NAMALWA (cell line): ENCODE measurements at regions not wholly inside any gene's neighbourhood (a gene's known extent, or its start where the extent isn't known, plus 50 kb on each side); places are given as distances from the start of the nearest gene placed in this dataset.
"Not testable (repeated sequence)": the region's sequence is repeated elsewhere in the genome, so short reads cannot be mapped to it uniquely, and the experiment has no call there.

Source experiments
- DNase-seq: peaks from one replicate; pipeline ENCODE4 v3.0.0-alpha.2; 2015; ENCODE audit warnings: low spot score

GRCh38 chr5:136458481-136458880 is 93.1 kb upstream of the TRPC7 start:
- no peak for DNase-seq

- no peak for DNase-seq
Observed at GRCh38 chr5:136457390-136458013, 92.2 kb upstream of the TRPC7 start.

DNA sequence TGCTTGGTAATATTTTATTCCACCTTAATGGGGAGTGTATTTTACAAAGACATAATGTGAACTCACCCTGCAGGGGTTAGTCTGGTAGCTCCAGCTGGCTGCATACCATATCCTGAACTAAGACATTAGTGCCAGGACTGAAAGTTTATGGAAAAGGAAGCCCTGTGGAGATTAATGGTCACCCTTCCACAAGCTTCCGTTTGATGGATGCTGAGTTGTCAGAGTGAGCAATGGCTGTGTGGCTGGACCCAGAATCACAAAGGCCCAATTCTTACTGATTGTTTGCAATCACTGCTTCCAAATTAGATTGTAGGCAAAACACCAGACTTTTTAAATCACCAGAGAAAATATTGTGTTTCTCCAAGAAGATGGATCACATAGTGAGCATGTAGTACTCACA is 90.1 kb upstream of the TRPC7 start:
- DNase-seq: no peak

GRCh38 chr5:136453986-136454758 is 88.8 kb upstream of the TRPC7 start:
- no peak for DNase-seq

- DNase-seq: no peak
Observed at GRCh38 chr5:136453199-136453598, 87.9 kb upstream of the TRPC7 start.

- DNase-seq: not testable (repeated sequence)
Observed at GRCh38 chr5:136447576-136447975, 82.2 kb upstream of the TRPC7 start.

GRCh38 chr5:136446565-136446964 is 81.2 kb upstream of the TRPC7 start:
- peak; percentile 6 for DNase-seq

GRCh38 chr5:136444099-136444498 is 78.8 kb upstream of the TRPC7 start:
- DNase-seq: not testable (repeated sequence)

GRCh38 chr5:136439367-136439766 is 74.0 kb upstream of the TRPC7 start:
- DNase-seq: no peak

DNA sequence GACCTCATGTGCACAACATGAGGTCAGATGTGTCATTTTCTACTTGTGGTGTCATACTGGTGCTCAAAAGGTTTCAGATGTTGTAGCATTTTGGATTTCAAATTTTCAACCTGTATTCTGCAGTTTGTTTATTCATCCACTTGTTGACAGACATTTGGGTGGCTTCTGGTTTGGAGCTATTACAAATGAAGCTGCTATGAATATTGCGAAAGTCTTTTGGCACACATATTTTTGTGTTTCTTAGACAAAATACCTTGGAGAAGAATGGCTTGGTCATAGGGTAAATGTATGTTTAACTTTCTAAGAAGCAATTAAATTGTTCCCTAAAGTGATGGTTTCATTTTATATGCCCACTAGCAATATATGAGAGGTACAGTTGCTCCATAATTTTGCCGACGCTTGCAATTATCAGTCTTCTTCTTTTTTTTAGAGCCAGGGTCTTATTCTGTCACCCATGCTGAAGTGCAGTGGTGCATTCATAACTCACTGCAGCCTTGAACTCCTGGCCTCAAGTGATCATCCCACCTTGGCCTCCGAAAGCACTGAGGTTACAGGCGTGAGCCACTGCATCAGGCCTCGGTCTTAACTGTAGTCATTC is 70.7 kb upstream of the TRPC7 start:
- no peak for DNase-seq

GRCh38 chr5:136434795-136435194 is 69.5 kb upstream of the TRPC7 start:
- DNase-seq: no peak

GRCh38 chr5:136432705-136433104 is 67.4 kb upstream of the TRPC7 start:
- no peak for DNase-seq

DNA sequence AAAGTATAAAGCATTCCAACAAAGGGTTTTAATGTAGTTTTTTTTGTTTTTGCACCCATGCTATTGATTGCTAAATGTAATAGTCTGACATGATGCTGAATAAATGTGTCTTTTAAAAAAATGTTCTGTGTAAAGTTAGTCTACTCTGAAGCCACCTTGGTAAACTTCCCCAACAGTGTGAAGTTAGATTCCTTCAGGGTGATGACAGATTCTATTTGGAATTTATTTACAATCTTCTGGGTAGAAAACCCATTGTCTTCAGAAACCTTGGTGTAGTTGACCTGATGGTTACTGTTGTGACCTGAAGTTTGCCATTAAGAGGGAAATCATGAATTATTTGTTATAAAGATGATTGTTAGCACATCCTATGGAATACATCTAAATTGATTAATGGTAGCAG is 64.7 kb upstream of the TRPC7 start:
- no peak for DNase-seq

- DNase-seq: no peak
Observed at GRCh38 chr5:136427426-136427825, 62.1 kb upstream of the TRPC7 start.

DNA sequence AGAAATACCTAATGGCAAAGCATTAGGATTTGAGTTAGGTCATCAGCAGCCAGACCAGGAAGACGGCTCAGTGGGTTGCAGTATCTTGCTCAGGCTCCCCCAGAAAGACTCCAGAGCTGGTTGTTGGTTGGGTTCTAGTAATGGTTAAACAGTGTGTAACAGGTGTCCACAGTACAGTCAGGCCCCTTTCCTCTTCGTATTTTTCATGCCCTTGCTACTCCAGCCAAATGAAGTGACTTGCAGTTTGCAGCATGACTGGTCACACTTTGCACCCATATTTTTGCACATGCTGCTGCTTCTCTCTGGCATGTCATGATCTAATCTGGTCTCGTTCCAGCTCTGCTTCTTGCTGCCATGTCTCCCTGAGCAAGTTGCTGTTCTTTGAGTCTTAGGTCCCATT is 60.6 kb upstream of the TRPC7 start:
- no peak for DNase-seq

GRCh38 chr5:136424835-136425584 is 59.7 kb upstream of the TRPC7 start:
- DNase-seq: peak; percentile 75

DNA sequence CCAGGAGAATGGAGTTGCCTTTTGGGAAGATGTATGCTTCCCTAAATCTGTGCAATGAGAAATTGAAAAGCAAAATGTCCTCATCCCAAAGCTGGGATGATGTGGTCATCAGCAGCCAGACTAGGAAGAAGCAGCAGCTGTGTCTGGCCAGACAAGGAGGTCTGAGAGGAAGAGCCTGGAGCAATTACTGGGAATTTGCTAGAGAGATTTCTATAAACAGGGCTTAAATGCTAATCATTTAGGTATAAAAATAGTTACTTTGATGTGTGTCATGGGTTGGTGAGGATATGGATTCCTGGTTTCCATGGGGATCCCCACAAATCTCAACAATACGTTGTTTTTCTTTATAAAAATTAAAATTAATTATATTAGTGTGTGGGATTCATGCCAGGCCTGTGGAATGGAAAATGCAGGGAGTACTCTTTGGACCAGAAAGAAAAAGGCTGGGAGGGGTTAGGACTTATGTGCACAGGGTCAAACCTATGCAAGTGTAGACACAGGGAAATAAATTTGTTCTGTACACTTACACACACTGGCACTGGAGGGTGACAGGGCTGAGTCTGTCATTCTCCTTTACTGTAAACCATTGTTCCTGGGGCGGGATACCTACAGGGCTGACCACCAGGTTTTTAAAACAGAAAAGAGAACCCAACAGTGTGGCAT is 58.7 kb upstream of the TRPC7 start:
- no peak for DNase-seq

DNA sequence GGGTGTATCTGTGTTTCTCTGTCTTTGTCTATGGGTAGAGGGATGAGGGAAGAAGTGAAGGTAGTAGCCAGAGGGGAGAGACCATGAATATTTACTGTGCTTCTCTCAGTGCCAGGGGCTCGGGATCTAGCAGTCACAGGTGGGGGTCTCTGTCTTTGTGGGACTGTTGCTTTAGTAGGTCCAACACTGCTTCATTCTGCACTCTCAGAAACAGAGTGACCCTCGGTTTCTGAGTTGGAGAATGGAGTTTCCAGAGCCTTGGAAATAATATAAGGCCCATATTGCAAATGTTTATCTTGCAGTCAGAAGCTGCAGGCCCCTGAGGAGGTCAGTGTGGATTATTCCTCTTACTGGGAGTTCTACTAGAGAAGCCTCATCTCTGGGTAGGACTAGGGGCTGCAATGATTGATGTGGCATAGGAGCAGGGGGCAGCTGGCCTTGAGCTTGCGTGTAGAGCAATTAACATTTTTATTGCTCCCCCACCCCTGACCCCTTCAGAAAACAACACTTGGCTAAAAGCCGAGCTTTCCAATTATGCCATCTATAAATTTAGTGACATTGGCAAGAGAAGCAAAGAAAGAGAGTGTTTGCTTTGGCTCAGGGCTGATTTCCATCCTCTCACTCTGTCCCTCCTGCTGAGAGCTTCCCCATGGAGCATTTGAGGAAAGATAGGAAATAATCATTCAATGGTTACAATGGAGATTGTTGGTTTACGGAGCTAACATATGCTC is 55.0 kb upstream of the TRPC7 start:
- no peak for DNase-seq

DNA sequence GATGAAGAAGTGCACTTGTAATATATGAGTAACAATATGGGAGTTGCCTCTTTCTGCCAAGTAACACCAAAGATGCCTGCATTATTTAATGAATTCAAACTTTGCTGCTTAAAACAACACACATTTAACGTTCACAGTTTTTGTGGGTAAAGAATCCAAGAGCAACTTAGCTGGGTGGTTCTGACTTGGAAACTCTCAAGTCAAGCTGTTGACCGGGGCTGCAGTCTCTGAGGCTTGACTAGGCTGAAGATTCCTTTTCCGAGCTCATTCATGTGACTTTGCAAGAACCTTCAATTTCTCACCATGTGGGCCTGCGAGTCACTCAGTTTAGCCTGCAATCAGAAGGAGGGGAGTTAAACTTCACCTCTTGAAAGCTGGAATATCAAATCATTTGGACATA is 53.0 kb upstream of the TRPC7 start:
- no peak for DNase-seq
